ENCODE measurements at regions not wholly inside any gene's neighbourhood (a gene's known extent, or its start where the extent isn't known, plus 50 kb on each side); places are given as distances from the start of the nearest gene placed in this dataset.

- TF ChIP-seq POLR2AphosphoS5 (IDR thresholded peaks at IDR 0.05; ENCODE audit: low read depth) = no peak
- no peak for TF ChIP-seq CTCF (IDR thresholded peaks at IDR 0.05; ENCODE audit: insufficient read depth, low read length)
Measured at GRCh38 chr12:113678223-113679119, 206.8 kb upstream of the LHX5 start.

Measured in HL-60 (cell line).